GM19043 (cell line): ENCODE measurements at regions not wholly inside any gene's neighbourhood (a gene's known extent, or its start where the extent isn't known, plus 50 kb on each side); places are given as distances from the start of the nearest gene placed in this dataset.

Experiments
- ATAC-seq: cut with Tn5 transposase; IDR thresholded peaks from one replicate; pipeline ENCODE4 v1.9.1; 2021; ENCODE audit warnings: low read depth; ENCODE audit not compliant: unreplicated experiment

- no peak for ATAC-seq
Observed at GRCh38 chr4:75126058-75126457, 193.1 kb downstream of the PARM1 start.

GRCh38 chr4:75122424-75123014 lies 189.6 kb downstream of the PARM1 start:
- ATAC-seq = no peak

GRCh38 chr4:75118739-75119138 lies 185.8 kb downstream of the PARM1 start:
- ATAC-seq = no peak

DNA sequence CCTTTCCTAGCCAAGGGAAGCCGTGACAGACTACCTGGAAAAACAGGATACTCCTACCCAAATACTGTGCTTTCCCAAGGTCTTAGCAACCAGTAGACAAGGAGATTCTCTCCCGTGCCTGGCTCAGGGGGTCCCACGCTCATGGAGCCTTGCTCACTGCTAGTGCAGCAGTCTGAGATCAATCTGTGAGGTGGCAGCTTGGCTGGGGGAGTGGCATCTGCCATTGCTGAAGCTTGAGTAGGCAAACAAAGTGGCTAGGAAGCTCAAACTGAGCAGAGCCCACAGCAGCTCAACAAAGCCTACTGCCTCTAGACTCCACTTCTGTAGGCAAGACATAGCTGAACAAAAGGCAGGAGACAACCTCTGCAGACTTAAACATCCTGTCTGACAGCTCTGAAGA lies 177.1 kb downstream of the PARM1 start:
- no peak for ATAC-seq

- ATAC-seq = no peak
Observed at GRCh38 chr4:75107755-75108612, 175.1 kb downstream of the PARM1 start.

- ATAC-seq = no peak
Observed at GRCh38 chr4:75102787-75103085, 169.8 kb downstream of the PARM1 start.

GRCh38 chr4:75101906-75102786 lies 169.2 kb downstream of the PARM1 start:
- ATAC-seq = no peak
